HG03159 (cell line): ENCODE measurements at regions not wholly inside any gene's neighbourhood (a gene's known extent, or its start where the extent isn't known, plus 50 kb on each side); places are given as distances from the start of the nearest gene placed in this dataset.
"Not testable (repeated sequence)": the region's sequence is repeated elsewhere in the genome, so short reads cannot be mapped to it uniquely, and the experiment has no call there.

Source experiments
- ATAC-seq: cut with Tn5 transposase; IDR thresholded peaks from one replicate; pipeline ENCODE4 v1.9.1; 2021; ENCODE audit warnings: mild to moderate bottlenecking, moderate library complexity; ENCODE audit not compliant: unreplicated experiment

- ATAC-seq: no peak
These were observed 210.1 kb downstream of the DEPDC1B start for GRCh38 chr5:60489856-60490255.

- ATAC-seq: no peak
These were observed 210.6 kb downstream of the DEPDC1B start for GRCh38 chr5:60489377-60489776.

- no peak for ATAC-seq
These were observed 211.4 kb downstream of the DEPDC1B start for GRCh38 chr5:60488466-60489130.

GRCh38 chr5:60487885-60488442, 212.0 kb downstream of the DEPDC1B start:
- ATAC-seq: no peak

- no peak for ATAC-seq
These were observed 212.5 kb downstream of the DEPDC1B start for GRCh38 chr5:60487476-60487875.

- no peak for ATAC-seq
These were observed 214.6 kb downstream of the DEPDC1B start for GRCh38 chr5:60485361-60485760.

- no peak for ATAC-seq
These were observed 216.9 kb downstream of the DEPDC1B start for GRCh38 chr5:60483050-60483449.

GRCh38 chr5:60482301-60482700, 217.7 kb downstream of the DEPDC1B start:
- no peak for ATAC-seq

GRCh38 chr5:60479542-60479941, 220.4 kb downstream of the DEPDC1B start:
- no peak for ATAC-seq

- ATAC-seq: no peak
These were observed 222.1 kb downstream of the DEPDC1B start for GRCh38 chr5:60477849-60478248.

- ATAC-seq: no peak
These were observed 226.3 kb downstream of the DEPDC1B start for GRCh38 chr5:60473654-60474053.

- ATAC-seq: not testable (repeated sequence)
These were observed 226.9 kb downstream of the DEPDC1B start for GRCh38 chr5:60473027-60473426.

- ATAC-seq: no peak
These were observed 229.1 kb downstream of the DEPDC1B start for GRCh38 chr5:60470881-60471280.

- no peak for ATAC-seq
These were observed 230.7 kb downstream of the DEPDC1B start for GRCh38 chr5:60469286-60469685.

- ATAC-seq: no peak
These were observed 236.6 kb downstream of the DEPDC1B start for GRCh38 chr5:60463179-60463868.

- ATAC-seq: no peak
These were observed 241.3 kb downstream of the DEPDC1B start for GRCh38 chr5:60458666-60459065.

- no peak for ATAC-seq
These were observed 242.7 kb downstream of the DEPDC1B start for GRCh38 chr5:60457233-60457632.

GRCh38 chr5:60455589-60455988, 244.4 kb downstream of the DEPDC1B start:
- ATAC-seq: no peak

- not testable (repeated sequence) for ATAC-seq
These were observed 245.7 kb downstream of the DEPDC1B start for GRCh38 chr5:60454277-60454676.

GRCh38 chr5:60453186-60453976, 246.6 kb downstream of the DEPDC1B start:
- no peak for ATAC-seq

- ATAC-seq: no peak
These were observed 251.4 kb downstream of the DEPDC1B start for GRCh38 chr5:60448600-60448999.
